ENCODE measurements at regions not wholly inside any gene's neighbourhood (a gene's known extent, or its start where the extent isn't known, plus 50 kb on each side); places are given as distances from the start of the nearest gene placed in this dataset.

DNA sequence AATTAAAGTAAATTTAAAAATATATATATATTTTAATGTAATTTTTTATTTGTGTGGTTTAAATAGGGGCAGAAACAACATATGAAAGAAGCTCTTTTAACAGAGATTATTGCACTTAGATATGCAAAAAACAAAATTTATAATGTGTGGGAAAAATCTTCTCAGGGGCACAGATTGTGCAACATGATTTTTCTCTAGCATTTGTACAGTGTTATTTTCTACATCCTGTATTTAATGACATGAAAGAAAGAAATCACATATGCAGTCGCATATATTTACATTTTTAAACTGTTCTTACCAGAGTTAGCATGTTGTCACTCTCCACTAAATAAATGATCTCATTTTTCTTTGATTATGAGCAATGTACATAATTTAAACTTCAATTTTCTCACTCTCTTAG is 265.3 kb upstream of the CTNND2 start:
- TF ChIP-seq, protein P1, sequence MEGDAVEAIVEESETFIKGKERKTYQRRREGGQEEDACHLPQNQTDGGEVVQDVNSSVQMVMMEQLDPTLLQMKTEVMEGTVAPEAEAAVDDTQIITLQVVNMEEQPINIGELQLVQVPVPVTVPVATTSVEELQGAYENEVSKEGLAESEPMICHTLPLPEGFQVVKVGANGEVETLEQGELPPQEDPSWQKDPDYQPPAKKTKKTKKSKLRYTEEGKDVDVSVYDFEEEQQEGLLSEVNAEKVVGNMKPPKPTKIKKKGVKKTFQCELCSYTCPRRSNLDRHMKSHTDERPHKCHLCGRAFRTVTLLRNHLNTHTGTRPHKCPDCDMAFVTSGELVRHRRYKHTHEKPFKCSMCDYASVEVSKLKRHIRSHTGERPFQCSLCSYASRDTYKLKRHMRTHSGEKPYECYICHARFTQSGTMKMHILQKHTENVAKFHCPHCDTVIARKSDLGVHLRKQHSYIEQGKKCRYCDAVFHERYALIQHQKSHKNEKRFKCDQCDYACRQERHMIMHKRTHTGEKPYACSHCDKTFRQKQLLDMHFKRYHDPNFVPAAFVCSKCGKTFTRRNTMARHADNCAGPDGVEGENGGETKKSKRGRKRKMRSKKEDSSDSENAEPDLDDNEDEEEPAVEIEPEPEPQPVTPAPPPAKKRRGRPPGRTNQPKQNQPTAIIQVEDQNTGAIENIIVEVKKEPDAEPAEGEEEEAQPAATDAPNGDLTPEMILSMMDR (tag by site-specific recombination; IDR thresholded peaks at IDR 0.05): no peak
- no peak for TF ChIP-seq ZNF501 (tag by site-specific recombination; IDR thresholded peaks at IDR 0.05)
- no peak for TF ChIP-seq HOXA7 (CRISPR knock-in tag; IDR thresholded peaks at IDR 0.05; ENCODE audit: borderline replicate concordance)
- TF ChIP-seq ZFP41 (tag by site-specific recombination; IDR thresholded peaks at IDR 0.05; ENCODE audit: borderline replicate concordance): no peak
- no peak for TF ChIP-seq TCF7L2 (IDR thresholded peaks at IDR 0.05; ENCODE audit: borderline replicate concordance, low read depth, low read length)
